GM23248 (cell line): ENCODE measurements at regions not wholly inside any gene's neighbourhood (a gene's known extent, or its start where the extent isn't known, plus 50 kb on each side); places are given as distances from the start of the nearest gene placed in this dataset.

Source experiments
- DNase-seq: peaks from one replicate; pipeline ENCODE4 v3.0.0-alpha.2; 2015
- H2AFZ ChIP-seq: fragments of 200-600 bp; sonication (generic); 2 replicates; pipeline ENCODE4 v1.6.1; 2016; ENCODE audit warnings: antibody characterized with exemption
- H3F3A ChIP-seq: fragments of 200-600 bp; sonication (generic); 2 replicates; pipeline ENCODE4 v1.6.1; 2016; ENCODE audit warnings: mild to moderate bottlenecking, antibody characterized with exemption, mixed run types; ENCODE audit not compliant: insufficient read depth
- H3K27ac ChIP-seq: fragments of 200-600 bp; sonication (generic); 2 replicates; pipeline ENCODE4 v1.5.1; 2016; ENCODE audit warnings: mild to moderate bottlenecking
- H3K27me3 ChIP-seq: fragments of 200-600 bp; sonication (generic); replicated peaks from 2 replicates; pipeline ENCODE4 v1.6.1; 2016; ENCODE audit warnings: mild to moderate bottlenecking; ENCODE audit not compliant: insufficient read depth
- H3K36me3 ChIP-seq: fragments of 200-600 bp; sonication (generic); 2 replicates; pipeline ENCODE4 v1.6.1; 2016; ENCODE audit warnings: low read depth, mild to moderate bottlenecking
- H3K4me1 ChIP-seq: fragments of 200-600 bp; sonication (generic); 2 replicates; pipeline ENCODE4 v1.6.1; 2016; ENCODE audit warnings: mild to moderate bottlenecking; ENCODE audit not compliant: insufficient read depth
- H3K4me2 ChIP-seq: fragments of 200-600 bp; sonication (generic); one replicate; pipeline ENCODE4 v1.6.1; 2016; ENCODE audit warnings: mild to moderate bottlenecking; ENCODE audit not compliant: unreplicated experiment
- H3K4me3 ChIP-seq: fragments of 200-600 bp; sonication (generic); 2 replicates; pipeline ENCODE4 v1.5.1; 2016; ENCODE audit warnings: mild to moderate bottlenecking
- H3K79me2 ChIP-seq: fragments of 200-600 bp; sonication (generic); 2 replicates; pipeline ENCODE4 v1.6.1; 2016; ENCODE audit warnings: mild to moderate bottlenecking; ENCODE audit not compliant: insufficient read depth
- H3K9ac ChIP-seq: fragments of 200-600 bp; sonication (generic); 2 replicates; pipeline ENCODE4 v1.6.1; 2016; ENCODE audit warnings: mild to moderate bottlenecking
- H3K9me2 ChIP-seq: fragments of 200-600 bp; sonication (generic); 2 replicates; pipeline ENCODE4 v1.6.1; 2016; ENCODE audit warnings: mixed run types, mild to moderate bottlenecking, moderate library complexity; ENCODE audit not compliant: insufficient read depth
- H3K9me3 ChIP-seq: fragments of 200-600 bp; sonication (generic); one replicate; pipeline ENCODE4 v1.6.1; 2017; ENCODE audit warnings: low read depth
- H4K20me1 ChIP-seq: fragments of 200-600 bp; sonication (generic); 2 replicates; pipeline ENCODE4 v1.6.0; 2016; ENCODE audit not compliant: insufficient read depth
- EZH2 ChIP-seq: fragments of 200-600 bp; sonication (generic); IDR thresholded peaks from 2 replicates; pipeline ENCODE4 v1.6.1; 2018; ENCODE audit warnings: antibody characterized with exemption, mild to moderate bottlenecking; ENCODE audit not compliant: insufficient read depth, poor library complexity, severe bottlenecking
- EZH2phosphoT487 ChIP-seq: fragments of 200-600 bp; sonication (generic); IDR thresholded peaks from 2 replicates; pipeline ENCODE4 v1.6.1; 2018; ENCODE audit warnings: antibody characterized with exemption, moderate library complexity, mild to moderate bottlenecking, low read depth; ENCODE audit not compliant: insufficient read depth
- WGBS, 2 experiments: methylation state at CpG; one replicate each; pipeline ENCODE4 v1.1.6; 2015 to 2017; ENCODE audit warnings: low lambda C conversion rate in 2 of 2, low coverage in 1 of 2; ENCODE audit errors: missing lambda C conversion rate in 2 of 2; 5-methylcytosine and 5-hydroxymethylcytosine counted together
- in situ Hi-C: fragments of 300-500 bp; cut with MboI; formaldehyde crosslinking; loops from 2 replicates; pipeline ENCODE4 v1.15.0; 2020

DNA sequence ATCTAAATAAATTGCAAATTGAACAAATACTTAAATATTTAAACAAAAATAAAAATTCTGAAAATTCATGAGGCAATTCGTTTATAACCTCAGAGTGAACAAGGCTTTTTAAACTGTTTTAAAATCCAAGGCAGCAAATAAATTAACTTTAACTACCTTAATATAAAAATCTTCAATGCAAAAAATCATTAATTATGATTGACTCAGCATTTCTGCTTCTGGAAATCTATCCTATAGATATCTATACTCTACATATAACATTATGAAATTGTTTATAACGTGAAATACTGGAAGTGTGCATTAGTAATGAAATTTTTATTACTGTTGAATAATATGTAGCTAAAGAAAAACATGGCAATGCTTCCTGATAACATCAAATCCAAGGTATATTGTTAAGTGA lies 92.4 kb downstream of the ADAMTS1 start:
- no peaks in the 10 kb centered on the region for H3K9me3 ChIP-seq
- H3K4me2 ChIP-seq = no peak overlapping the region
- H3K9me2 ChIP-seq = no peaks in the 10 kb centered on the region
- no peak overlapping the region for H3K4me3 ChIP-seq
- peaks cover 24% of the 10 kb centered on the region for H3K4me1 ChIP-seq
- no peaks in the 10 kb centered on the region for H3K36me3 ChIP-seq
- H3K9ac ChIP-seq = no peak overlapping the region
- in situ Hi-C loops = no loop called here
- no peaks in the 10 kb centered on the region for H4K20me1 ChIP-seq
- H3F3A ChIP-seq = peaks cover 15% of the 10 kb centered on the region
- H2AFZ ChIP-seq = no peak overlapping the region
- H3K79me2 ChIP-seq = no peaks in the 10 kb centered on the region
- no peak for TF ChIP-seq EZH2
- no peak for TF ChIP-seq EZH2phosphoT487
- no peaks in the 10 kb centered on the region for H3K27me3 ChIP-seq
- DNase-seq = no peak
- no peak overlapping the region for H3K27ac ChIP-seq
- WGBS, 2 experiments = 40 to 49% methylated on average over 2 of the region's 2 CpGs

DNA sequence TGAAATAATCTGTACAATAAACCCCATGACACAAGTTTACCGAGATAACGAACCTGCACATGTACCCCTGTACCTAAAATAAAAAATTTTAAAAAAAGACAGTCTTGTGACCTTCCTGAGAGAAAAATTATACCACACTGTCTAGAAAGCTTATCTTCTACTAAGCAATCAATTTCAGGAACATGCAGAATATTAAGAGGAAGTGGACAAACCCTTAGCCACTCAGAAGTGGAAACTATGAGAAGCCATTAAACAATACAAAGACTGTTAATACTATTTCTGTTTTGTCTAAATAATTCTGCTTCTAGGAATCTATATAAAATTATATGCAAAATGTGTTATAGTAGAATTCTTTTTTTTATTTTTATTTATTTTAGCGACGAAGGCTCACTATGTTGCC lies 93.9 kb downstream of the ADAMTS1 start:
- no peak for TF ChIP-seq EZH2
- TF ChIP-seq EZH2phosphoT487 = no peak
- WGBS, 2 experiments = 95 to 97% methylated on average over 4 of the region's 4 CpGs
- in situ Hi-C loops = no loop called here

GRCh38 chr21:26748066-26748465 lies 97.1 kb downstream of the ADAMTS1 start:
- WGBS, 2 experiments = 24 to 29% methylated on average over 5 of the region's 5 CpGs
- H3K4me1 ChIP-seq = no peaks in the 10 kb centered on the region
- H3K4me2 ChIP-seq = no peak overlapping the region
- no peak overlapping the region for H2AFZ ChIP-seq
- H3K79me2 ChIP-seq = no peaks in the 10 kb centered on the region
- no peaks in the 10 kb centered on the region for H3K27me3 ChIP-seq
- no peaks in the 10 kb centered on the region for H3K9me3 ChIP-seq
- no peaks in the 10 kb centered on the region for H3K36me3 ChIP-seq
- in situ Hi-C loops = no loop called here
- H3K9ac ChIP-seq = no peak overlapping the region
- no peak overlapping the region for H3K27ac ChIP-seq
- no peaks in the 10 kb centered on the region for H3F3A ChIP-seq
- H3K4me3 ChIP-seq = no peak overlapping the region
- no peak for DNase-seq
- H4K20me1 ChIP-seq = no peaks in the 10 kb centered on the region
- TF ChIP-seq EZH2 (no peak), EZH2phosphoT487 (no peak)
- H3K9me2 ChIP-seq = no peaks in the 10 kb centered on the region

More for the DNA sequence above, 93.9 kb downstream of the ADAMTS1 start:
- H3K4me2 ChIP-seq = no peak overlapping the region
- peaks cover 9% of the 10 kb centered on the region for H3K4me1 ChIP-seq
- no peaks in the 10 kb centered on the region for H3K79me2 ChIP-seq
- no peak overlapping the region for H3K27ac ChIP-seq
- H4K20me1 ChIP-seq = no peaks in the 10 kb centered on the region
- H3K36me3 ChIP-seq = no peaks in the 10 kb centered on the region
- no peaks in the 10 kb centered on the region for H3K9me3 ChIP-seq
- no peaks in the 10 kb centered on the region for H3F3A ChIP-seq
- H3K27me3 ChIP-seq = no peaks in the 10 kb centered on the region
- H3K9me2 ChIP-seq = no peaks in the 10 kb centered on the region
- no peak overlapping the region for H3K9ac ChIP-seq
- no peak overlapping the region for H3K4me3 ChIP-seq
- no peak for DNase-seq
- no peak overlapping the region for H2AFZ ChIP-seq

- no peak overlapping the region for H3K27ac ChIP-seq
- no peaks in the 10 kb centered on the region for H3K27me3 ChIP-seq
- H4K20me1 ChIP-seq = no peaks in the 10 kb centered on the region
- WGBS, 2 experiments = 76 to 86% methylated on average over 2 of the region's 2 CpGs
- no peaks in the 10 kb centered on the region for H3F3A ChIP-seq
- H3K9me3 ChIP-seq = no peaks in the 10 kb centered on the region
- H3K9ac ChIP-seq = no peak overlapping the region
- H3K79me2 ChIP-seq = no peaks in the 10 kb centered on the region
- in situ Hi-C loops = no loop called here
- no peak overlapping the region for H2AFZ ChIP-seq
- no peak overlapping the region for H3K4me2 ChIP-seq
- H3K36me3 ChIP-seq = no peaks in the 10 kb centered on the region
- TF ChIP-seq EZH2phosphoT487 (no peak), EZH2 (no peak)
- no peaks in the 10 kb centered on the region for H3K4me1 ChIP-seq
- H3K4me3 ChIP-seq = no peak overlapping the region
- no peaks in the 10 kb centered on the region for H3K9me2 ChIP-seq
- DNase-seq = no peak
Observed at GRCh38 chr21:26747216-26747615, 98.0 kb downstream of the ADAMTS1 start.

- TF ChIP-seq EZH2 (no peak), EZH2phosphoT487 (no peak)
- Histone ChIP-seq H3K9ac (no peak overlapping the region), H3K79me2 (no peaks in the 10 kb centered on the region), H3K27ac (no peak overlapping the region), H3K4me2 (no peak overlapping the region), H3K9me2 (no peaks in the 10 kb centered on the region), H2AFZ (no peak overlapping the region), H3K27me3 (no peaks in the 10 kb centered on the region), H3K9me3 (no peaks in the 10 kb centered on the region), H3K4me3 (no peak overlapping the region), H4K20me1 (no peaks in the 10 kb centered on the region), H3K36me3 (no peaks in the 10 kb centered on the region), H3K4me1 (no peaks in the 10 kb centered on the region), H3F3A (no peaks in the 10 kb centered on the region)
- in situ Hi-C loops = no loop called here
- DNase-seq = no peak
- 57 to 86% methylated on average over 2 of the region's 2 CpGs for WGBS, 2 experiments
Observed at GRCh38 chr21:26743524-26743923, 101.7 kb downstream of the ADAMTS1 start.
